Fibroblast of lung (primary cell): ENCODE measurements at regions not wholly inside any gene's neighbourhood (a gene's known extent, or its start where the extent isn't known, plus 50 kb on each side); places are given as distances from the start of the nearest gene placed in this dataset.

Source experiments
- CTCF ChIP-seq, 2 donors: IDR thresholded peaks in 1 of 2; conservative IDR thresholded peaks in 1 of 2; 1 replicate in 1 of 2; 2 replicates in 1 of 2; pipeline ENCODE4 v1.5.1; 2011 to 2012; ENCODE audit warnings: low read length in 2 of 2, control low read depth in 1 of 2, inconsistent platforms in 1 of 2, low read depth in 1 of 2, mild to moderate bottlenecking in 1 of 2
- EZH2 ChIP-seq: IDR thresholded peaks from 2 replicates; pipeline ENCODE4 v1.5.1; 2012; ENCODE audit warnings: low read length, control low read depth, mild to moderate bottlenecking; ENCODE audit errors: missing control alignments

DNA sequence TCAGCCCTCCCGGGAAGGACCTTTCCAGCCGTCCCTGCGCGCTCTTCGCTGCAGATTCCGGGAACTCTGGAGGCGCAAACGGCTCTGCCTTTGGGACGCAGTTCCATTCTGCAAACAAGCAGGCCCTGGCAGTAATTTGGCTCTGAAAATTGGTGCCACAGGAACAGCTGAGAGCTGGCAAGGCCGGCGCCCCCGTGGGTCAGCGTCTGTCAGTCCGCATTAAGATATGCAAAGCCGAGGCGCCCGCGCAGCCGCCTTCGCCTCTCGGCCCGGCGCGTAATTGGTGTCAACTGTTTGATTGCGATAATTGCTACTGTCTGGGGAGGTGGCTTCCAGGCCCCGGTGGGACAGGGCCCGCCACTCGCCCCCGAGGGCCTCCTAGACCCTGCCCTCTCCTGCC is 73.6 kb downstream of the NCR2 start:
- TF ChIP-seq EZH2 (no peak), CTCF (conservative IDR thresholded peaks at IDR 0.05 in 1 of 2, IDR thresholded peaks at IDR 0.05 in 1 of 2; ENCODE audit: low read depth in 1 of 2, low read length in 2 of 2) (no peak)
